GM12878 (cell line): ENCODE measurements at regions not wholly inside any gene's neighbourhood (a gene's known extent, or its start where the extent isn't known, plus 50 kb on each side); places are given as distances from the start of the nearest gene placed in this dataset.

ENCODE experiments used
- ATAC-seq: fragments of 200-7000 bp; cut with Tn5 transposase; 3 replicates; pipeline ENCODE4 v1.9.1; 2020; ENCODE audit warnings: mild to moderate bottlenecking, moderate library complexity
- BruUV-seq: library from RNA; stranded (reverse); fragments of 400-500 nt; replicated peaks from 2 replicates; lab custom pipeline; 2021; lab: Mats Ljungman, UMichigan
- CTCF ChIA-PET: fragments of 300-600 bp; sonication (Branson Sonifier 250); formaldehyde crosslinking; extraction: SDS; loops from one replicate; lab custom pipeline; 2021; ENCODE audit warnings: inconsistent platforms; lab: Yijun Ruan, JAX
- POLR2A ChIA-PET: fragments of 350-600 bp; formaldehyde crosslinking; extraction: SDS; loops from one replicate; lab custom pipeline; 2021; ENCODE audit warnings: inconsistent platforms; lab: Charles Lee
- RAD21 ChIA-PET: fragments of 300-600 bp; sonication (Branson Sonifier 250); formaldehyde crosslinking; loops from one replicate; lab custom pipeline; 2023; ENCODE audit warnings: antibody characterized with exemption; ENCODE audit not compliant: unreplicated experiment; lab: Charles Lee
- SMC1A ChIA-PET: fragments of 300-600 bp; sonication (Branson Sonifier 250); formaldehyde crosslinking; loops from one replicate; lab custom pipeline; 2023; ENCODE audit not compliant: unreplicated experiment, uncharacterized antibody; lab: Charles Lee
- DNase-seq: peaks from one replicate; pipeline ENCODE4 v3.0.0-alpha.2; 2011; ENCODE audit warnings: low read depth, low spot score
- FAIRE-seq: peaks from 3 replicates; lab custom pipeline; 2011; peaks lifted over from hg19 to GRCh38; lab: Jason Lieb, UNC
- H2AFZ ChIP-seq: 2 replicates; pipeline ENCODE4 v1.6.0; 2011; ENCODE audit warnings: low read depth, low read length, control low read depth; ENCODE audit not compliant: control insufficient read depth
- H3K27ac ChIP-seq: 2 replicates; pipeline ENCODE4 v1.5.1; 2011; ENCODE audit warnings: control low read depth; ENCODE audit not compliant: control insufficient read depth, insufficient read depth
- H3K27me3 ChIP-seq, 2 experiments: replicated peaks in 1 of 2; 2 replicates each; pipeline versions ENCODE4 v1.6.0 to v1.6.1; 2011; ENCODE audit warnings: low read length in 1 of 2; ENCODE audit not compliant: control insufficient read depth in 2 of 2, insufficient read depth in 2 of 2
- H3K36me3 ChIP-seq, 2 experiments: 2 replicates each; pipeline ENCODE4 v1.5.1; 2011; ENCODE audit warnings: low read length in 1 of 2; ENCODE audit not compliant: control insufficient read depth in 2 of 2, insufficient read depth in 2 of 2
- H3K4me1 ChIP-seq: 2 replicates; pipeline ENCODE4 v1.6.1; 2011; ENCODE audit warnings: mild to moderate bottlenecking, low read length, moderate library complexity, mixed read lengths; ENCODE audit not compliant: control insufficient read depth, insufficient read depth
- H3K4me2 ChIP-seq: 2 replicates; pipeline ENCODE4 v1.6.0; 2011; ENCODE audit warnings: control low read depth; ENCODE audit not compliant: control insufficient read depth, insufficient read depth
- H3K4me3 ChIP-seq: fragments of 200-600 bp; sonication (generic); 2 replicates; pipeline ENCODE4 v1.5.1; 2016
- H3K79me2 ChIP-seq: 2 replicates; pipeline ENCODE4 v1.6.0; 2011; ENCODE audit warnings: low read length; ENCODE audit not compliant: control insufficient read depth, insufficient read depth
- H3K9ac ChIP-seq: 2 replicates; pipeline ENCODE4 v1.8.0; 2011; ENCODE audit warnings: low read length, control low read depth, mixed read lengths; ENCODE audit not compliant: control insufficient read depth, insufficient read depth
- H3K9me3 ChIP-seq: replicated peaks from 3 replicates; pipeline ENCODE4 v1.5.1; 2011; ENCODE audit warnings: mild to moderate bottlenecking, low read length; ENCODE audit not compliant: control insufficient read depth, insufficient read depth
- H4K20me1 ChIP-seq: 2 replicates; pipeline ENCODE4 v1.6.0; 2011; ENCODE audit not compliant: control insufficient read depth, insufficient read depth
- CTCF ChIP-seq, 3 experiments: IDR thresholded peaks in 2 of 3; conservative IDR thresholded peaks in 1 of 3; 2 replicates each; pipeline ENCODE4 v1.5.1; 2011; ENCODE audit warnings: low read depth in 3 of 3, low read length in 3 of 3, mild to moderate bottlenecking in 3 of 3, control low read depth in 2 of 3, moderate library complexity in 2 of 3, inconsistent platforms in 1 of 3, mixed read lengths in 1 of 3; ENCODE audit not compliant: control insufficient read depth in 2 of 3, insufficient read depth in 1 of 3; ENCODE audit errors: extremely low read depth in 1 of 3
- E2F8 ChIP-seq: fragments of 450-650 bp; IDR thresholded peaks from 2 replicates; pipeline ENCODE4 v1.6.1; 2018; ENCODE audit warnings: mild to moderate bottlenecking, low read depth, moderate library complexity; ENCODE audit not compliant: partially characterized antibody
- HSF1 ChIP-seq: fragments of 150-350 bp; IDR thresholded peaks from 2 replicates; pipeline ENCODE4 v1.6.1; 2014; ENCODE audit warnings: mild to moderate bottlenecking, low read depth, low read length
- IRF5 ChIP-seq: fragments of 450-650 bp; IDR thresholded peaks from 2 replicates; pipeline ENCODE4 v1.6.1; 2017; ENCODE audit warnings: borderline replicate concordance
- POU2F2 ChIP-seq: IDR thresholded peaks from 3 replicates; pipeline ENCODE4 v1.6.1; 2011; ENCODE audit warnings: low read depth, mild to moderate bottlenecking, low read length, borderline replicate concordance
- SUPT20H ChIP-seq: IDR thresholded peaks from 2 replicates; pipeline ENCODE4 v1.6.1; 2011; ENCODE audit warnings: low read depth, mild to moderate bottlenecking, low read length, moderate library complexity, borderline replicate concordance; ENCODE audit not compliant: control insufficient read depth
- WGBS: methylation state at CpG from one replicate; pipeline ENCODE4 v1.1.6; 2016; ENCODE audit warnings: low lambda C conversion rate; ENCODE audit not compliant: insufficient replicate concordance, insufficient coverage; ENCODE audit errors: missing lambda C conversion rate; 5-methylcytosine and 5-hydroxymethylcytosine counted together
- in situ Hi-C: fragments of 300-500 bp; cut with MboI; formaldehyde crosslinking; loops from 9 replicates; pipeline ENCODE4 v1.14.3; 2018; ENCODE audit warnings: mixed read lengths
- intact Hi-C: fragments of 100-400 bp; cut with micrococcal nuclease; formaldehyde crosslinking; loops from one replicate; pipeline ENCODE4 v1.14.2; 2022; ENCODE audit not compliant: unreplicated experiment

- FAIRE-seq (no peak), ATAC-seq (no peak), DNase-seq (no peak)
- RAD21 ChIA-PET: no interaction called here
- SMC1A ChIA-PET: interaction anchor here (1.7 kb wide), 1 partner anchor 12 kb away, joined by 3 read pairs; no protein-coding TSS in a partner anchor
- intact Hi-C loops: no loop called here
- Histone ChIP-seq H3K79me2 (no peaks in the 10 kb centered on the region), H2AFZ (no peak overlapping the region), H3K4me2 (no peak overlapping the region), H3K9ac (no peak overlapping the region), H3K4me1 (no peaks in the 10 kb centered on the region), H3K4me3 (no peak overlapping the region), H3K27ac (no peak overlapping the region), H3K9me3 (no peaks in the 10 kb centered on the region), H3K27me3 (no peaks in the 10 kb centered on the region), H3K36me3 (no peaks in the 10 kb centered on the region), H4K20me1 (no peaks in the 10 kb centered on the region)
- no TSS peak for BruUV-seq
- POLR2A ChIA-PET: no interaction called here
- CTCF ChIA-PET: no interaction called here
- in situ Hi-C loops: no loop called here
- WGBS: 54% methylated on average over 4 of the region's 4 CpGs
- TF ChIP-seq POU2F2 (no peak), E2F8 (no peak), IRF5 (no peak), HSF1 (no peak), SUPT20H (no peak), CTCF (IDR thresholded peaks at IDR 0.05 in 2 of 3, conservative IDR thresholded peaks at IDR 0.05 in 1 of 3; ENCODE audit: control insufficient read depth in 2 of 3, extremely low read depth in 1 of 3, insufficient read depth in 1 of 3, low read depth in 3 of 3, low read length in 3 of 3) (no peak)
These were observed 1280.8 kb downstream of the PCDH7 start for GRCh38 chr4:32000846-32001488.
